ENCODE measurements at regions not wholly inside any gene's neighbourhood (a gene's known extent, or its start where the extent isn't known, plus 50 kb on each side); places are given as distances from the start of the nearest gene placed in this dataset.

GRCh38 chr3:39755100-39755499 lies 54.3 kb upstream of the MYRIP start:
- Mint-ChIP-seq H3K9me3 (peaks cover 2% of the 10 kb centered on the region), H3K27ac (ENCODE audit: unreplicated experiment) (no peak overlapping the region), H3K36me3 (ENCODE audit: low read depth) (no peaks in the 10 kb centered on the region), H3K27me3 (ENCODE audit: low read depth) (no peaks in the 10 kb centered on the region), H3K4me3 (no peak overlapping the region), H3K4me1 (no peaks in the 10 kb centered on the region)
- no peak for TF ChIP-seq CTCF (conservative IDR thresholded peaks at IDR 0.05)
- no peak for DNase-seq (ENCODE audit: low read depth, low spot score)

- Mint-ChIP-seq H3K27me3 (ENCODE audit: low read depth) (peaks cover 3% of the 10 kb centered on the region), H3K9me3 (peaks cover 2% of the 10 kb centered on the region), H3K27ac (ENCODE audit: unreplicated experiment) (no peak overlapping the region), H3K4me3 (no peak overlapping the region), H3K4me1 (no peaks in the 10 kb centered on the region), H3K36me3 (ENCODE audit: low read depth) (no peaks in the 10 kb centered on the region)
- no peak for DNase-seq (ENCODE audit: low read depth, low spot score)
- TF ChIP-seq CTCF (conservative IDR thresholded peaks at IDR 0.05), result no peak
Measured at GRCh38 chr3:39757307-39757706, 52.1 kb upstream of the MYRIP start.
